Liver (tissue), 8 donors: ENCODE measurements at regions not wholly inside any gene's neighbourhood (a gene's known extent, or its start where the extent isn't known, plus 50 kb on each side); places are given as distances from the start of the nearest gene placed in this dataset.

ENCODE experiments used
- DNase-seq: peaks from one replicate; pipeline ENCODE4 v3.0.0-alpha.2; 2017; ENCODE audit warnings: low spot score
- H3K27ac ChIP-seq, 2 donors: one replicate each; pipeline ENCODE4 v1.7.0; 2013; ENCODE audit warnings: inconsistent platforms in 2 of 2, low read length in 2 of 2, control low read depth in 1 of 2, low read depth in 1 of 2, mild to moderate bottlenecking in 1 of 2
- H3K27me3 ChIP-seq, 4 donors: one replicate each; pipeline versions ENCODE4 v1.6.1 to v1.7.0; 2013; ENCODE audit warnings: low read length in 3 of 4, inconsistent platforms in 1 of 4, mild to moderate bottlenecking in 1 of 4, moderate library complexity in 1 of 4; ENCODE audit not compliant: control insufficient read depth in 4 of 4, insufficient read depth in 4 of 4
- H3K36me3 ChIP-seq, 4 donors: one replicate each; pipeline versions ENCODE4 v1.6.1 to v1.7.0; 2013; ENCODE audit warnings: low read length in 3 of 4, mild to moderate bottlenecking in 3 of 4, low read depth in 1 of 4, moderate library complexity in 1 of 4; ENCODE audit not compliant: control insufficient read depth in 4 of 4, insufficient read depth in 3 of 4
- H3K4me1 ChIP-seq, 4 donors: one replicate each; pipeline versions ENCODE4 v1.6.1 to v1.7.0; 2013; ENCODE audit warnings: low read length in 3 of 4, mild to moderate bottlenecking in 3 of 4, moderate library complexity in 1 of 4; ENCODE audit not compliant: control insufficient read depth in 4 of 4, insufficient read depth in 4 of 4
- H3K4me3 ChIP-seq, 3 donors: one replicate each; pipeline versions ENCODE4 v1.6.1 to v1.7.0; 2013; ENCODE audit warnings: low read length in 3 of 3, control low read depth in 1 of 3, low read depth in 1 of 3, mild to moderate bottlenecking in 1 of 3
- H3K9ac ChIP-seq, 2 donors: one replicate each; pipeline ENCODE4 v1.7.0; 2013; ENCODE audit warnings: low read length in 2 of 2, mild to moderate bottlenecking in 2 of 2, moderate library complexity in 2 of 2, control low read depth in 1 of 2, low read depth in 1 of 2
- H3K9me3 ChIP-seq, 4 donors: one replicate each; pipeline versions ENCODE4 v1.6.1 to v1.7.0; 2013; ENCODE audit warnings: low read length in 3 of 4; ENCODE audit not compliant: control insufficient read depth in 4 of 4
- EGR1 ChIP-seq, 2 donors: IDR thresholded peaks; 2 replicates each; pipeline ENCODE4 v1.6.1; 2016 to 2018; ENCODE audit warnings: antibody characterized with exemption in 2 of 2, low read depth in 2 of 2
- FOXA1 ChIP-seq: IDR thresholded peaks from 2 replicates; pipeline ENCODE4 v1.6.1; 2016; ENCODE audit warnings: antibody characterized with exemption
- FOXA2 ChIP-seq: IDR thresholded peaks from 2 replicates; pipeline ENCODE4 v1.6.1; 2016; ENCODE audit warnings: antibody characterized with exemption
- GABPA ChIP-seq, 2 donors: IDR thresholded peaks in 1 of 2; conservative IDR thresholded peaks in 1 of 2; 2 replicates each; pipeline ENCODE4 v1.6.1; 2016; ENCODE audit warnings: antibody characterized with exemption in 2 of 2, mild to moderate bottlenecking in 1 of 2, moderate library complexity in 1 of 2
- HNF4A ChIP-seq, 2 donors: conservative IDR thresholded peaks; 2 replicates each; pipeline ENCODE4 v1.6.1; 2016; ENCODE audit warnings: antibody characterized with exemption in 2 of 2, mild to moderate bottlenecking in 2 of 2
- HNF4G ChIP-seq: IDR thresholded peaks from 2 replicates; pipeline ENCODE4 v1.6.1; 2016; ENCODE audit warnings: antibody characterized with exemption
- JUND ChIP-seq, 2 donors: IDR thresholded peaks; 2 replicates each; pipeline ENCODE4 v1.6.1; 2016; ENCODE audit warnings: antibody characterized with exemption in 2 of 2
- NR2F2 ChIP-seq: IDR thresholded peaks from 2 replicates; pipeline ENCODE4 v1.6.1; 2016; ENCODE audit warnings: antibody characterized with exemption
- RAD21 ChIP-seq, 2 donors: IDR thresholded peaks; 2 replicates each; pipeline ENCODE4 v1.6.1; 2016; ENCODE audit warnings: antibody characterized with exemption in 2 of 2, mild to moderate bottlenecking in 2 of 2
- RXRA ChIP-seq, 2 donors: IDR thresholded peaks; 2 replicates each; pipeline ENCODE4 v1.6.1; 2017 to 2018; ENCODE audit warnings: antibody characterized with exemption in 2 of 2, mild to moderate bottlenecking in 1 of 2
- SP1 ChIP-seq: IDR thresholded peaks from 2 replicates; pipeline ENCODE4 v1.6.1; 2018; ENCODE audit warnings: antibody characterized with exemption, mild to moderate bottlenecking
- TAF1 ChIP-seq: conservative IDR thresholded peaks from 2 replicates; pipeline ENCODE4 v1.6.1; 2016; ENCODE audit warnings: antibody characterized with exemption, mild to moderate bottlenecking
- YY1 ChIP-seq: IDR thresholded peaks from 2 replicates; pipeline ENCODE4 v1.6.1; 2016; ENCODE audit warnings: antibody characterized with exemption, mild to moderate bottlenecking
- WGBS: extraction: QIAGEN DNeasy Blood & Tissue Kit; methylation state at CpG from one replicate; pipeline ENCODE4 v1.1.7; 2013; 5-methylcytosine and 5-hydroxymethylcytosine counted together
- TF ChIP-seq, protein P1 (sequence below): IDR thresholded peaks from 2 replicates; pipeline ENCODE4 v1.6.1; 2016; ENCODE audit warnings: antibody characterized with exemption
- TF ChIP-seq, protein P2 (sequence below): fragments of 150-350 bp; IDR thresholded peaks from 2 replicates; pipeline ENCODE4 v1.5.1; 2017; ENCODE audit warnings: improper control_type of control experiment, low read depth, low read length; ENCODE audit not compliant: missing input control
- TF ChIP-seq, protein P3 (sequence below): IDR thresholded peaks from 2 replicates; pipeline ENCODE4 v1.6.1; 2016; ENCODE audit warnings: antibody characterized with exemption
- TF ChIP-seq, protein P4 (sequence below): IDR thresholded peaks from 2 replicates; pipeline ENCODE4 v1.6.1; 2016; ENCODE audit warnings: antibody characterized with exemption
- TF ChIP-seq, protein P5 (sequence below): IDR thresholded peaks from 2 replicates; pipeline ENCODE4 v1.6.1; 2016; ENCODE audit warnings: antibody characterized with exemption, mild to moderate bottlenecking
- donor health status: healthy.
- donor health status: healthy.
- donor health status: healthy.
- donor health status: healthy.
- donor health status: healthy.

DNA sequence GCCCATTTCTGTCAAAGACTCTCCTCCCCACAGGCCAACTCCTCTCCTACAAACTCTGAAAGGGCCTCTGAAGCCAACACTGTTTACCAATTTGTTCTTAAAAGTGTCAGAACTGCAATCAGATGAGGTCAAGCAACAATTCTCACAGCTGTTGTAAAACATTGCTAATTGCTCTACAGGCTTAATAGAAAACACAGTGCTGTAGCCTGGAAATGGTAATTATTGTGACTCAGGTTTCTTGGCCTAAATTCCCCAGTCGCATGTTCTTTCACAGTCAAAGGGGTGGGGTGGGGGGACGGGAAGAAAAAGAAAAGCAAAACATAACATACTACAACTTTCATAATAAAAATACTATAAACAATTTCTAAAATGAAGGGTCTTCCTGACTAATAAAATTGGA lies 343.2 kb downstream of the DMAC1 start:
- 77% methylated on average over 2 of the region's 2 CpGs for WGBS
- no peak for DNase-seq
- H3K36me3 ChIP-seq = no peaks in the 10 kb centered on the region
- H3K4me1 ChIP-seq = no peaks in the 10 kb centered on the region
- H3K4me3 ChIP-seq = no peak overlapping the region
- no peak overlapping the region for H3K27ac ChIP-seq
- H3K27me3 ChIP-seq = peaks cover 0 to 3% (median 0%) of the 10 kb centered on the region in 4 donors
- TF ChIP-seq EGR1 (IDR thresholded peaks at IDR 0.05; ENCODE audit: low read depth in 2 of 2) (no peak), JUND (IDR thresholded peaks at IDR 0.05) (no peak), HNF4G (no peak), HNF4A (conservative IDR thresholded peaks at IDR 0.05) (no peak), FOXA2 (no peak), TAF1 (no peak), NR2F2 (no peak), SP1 (no peak), FOXA1 (no peak), YY1 (no peak)
- TF ChIP-seq, protein P1, sequence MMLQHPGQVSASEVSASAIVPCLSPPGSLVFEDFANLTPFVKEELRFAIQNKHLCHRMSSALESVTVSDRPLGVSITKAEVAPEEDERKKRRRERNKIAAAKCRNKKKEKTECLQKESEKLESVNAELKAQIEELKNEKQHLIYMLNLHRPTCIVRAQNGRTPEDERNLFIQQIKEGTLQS = no peak
- TF ChIP-seq, protein P2, sequence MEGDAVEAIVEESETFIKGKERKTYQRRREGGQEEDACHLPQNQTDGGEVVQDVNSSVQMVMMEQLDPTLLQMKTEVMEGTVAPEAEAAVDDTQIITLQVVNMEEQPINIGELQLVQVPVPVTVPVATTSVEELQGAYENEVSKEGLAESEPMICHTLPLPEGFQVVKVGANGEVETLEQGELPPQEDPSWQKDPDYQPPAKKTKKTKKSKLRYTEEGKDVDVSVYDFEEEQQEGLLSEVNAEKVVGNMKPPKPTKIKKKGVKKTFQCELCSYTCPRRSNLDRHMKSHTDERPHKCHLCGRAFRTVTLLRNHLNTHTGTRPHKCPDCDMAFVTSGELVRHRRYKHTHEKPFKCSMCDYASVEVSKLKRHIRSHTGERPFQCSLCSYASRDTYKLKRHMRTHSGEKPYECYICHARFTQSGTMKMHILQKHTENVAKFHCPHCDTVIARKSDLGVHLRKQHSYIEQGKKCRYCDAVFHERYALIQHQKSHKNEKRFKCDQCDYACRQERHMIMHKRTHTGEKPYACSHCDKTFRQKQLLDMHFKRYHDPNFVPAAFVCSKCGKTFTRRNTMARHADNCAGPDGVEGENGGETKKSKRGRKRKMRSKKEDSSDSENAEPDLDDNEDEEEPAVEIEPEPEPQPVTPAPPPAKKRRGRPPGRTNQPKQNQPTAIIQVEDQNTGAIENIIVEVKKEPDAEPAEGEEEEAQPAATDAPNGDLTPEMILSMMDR = no peak
- TF ChIP-seq, protein P3, sequence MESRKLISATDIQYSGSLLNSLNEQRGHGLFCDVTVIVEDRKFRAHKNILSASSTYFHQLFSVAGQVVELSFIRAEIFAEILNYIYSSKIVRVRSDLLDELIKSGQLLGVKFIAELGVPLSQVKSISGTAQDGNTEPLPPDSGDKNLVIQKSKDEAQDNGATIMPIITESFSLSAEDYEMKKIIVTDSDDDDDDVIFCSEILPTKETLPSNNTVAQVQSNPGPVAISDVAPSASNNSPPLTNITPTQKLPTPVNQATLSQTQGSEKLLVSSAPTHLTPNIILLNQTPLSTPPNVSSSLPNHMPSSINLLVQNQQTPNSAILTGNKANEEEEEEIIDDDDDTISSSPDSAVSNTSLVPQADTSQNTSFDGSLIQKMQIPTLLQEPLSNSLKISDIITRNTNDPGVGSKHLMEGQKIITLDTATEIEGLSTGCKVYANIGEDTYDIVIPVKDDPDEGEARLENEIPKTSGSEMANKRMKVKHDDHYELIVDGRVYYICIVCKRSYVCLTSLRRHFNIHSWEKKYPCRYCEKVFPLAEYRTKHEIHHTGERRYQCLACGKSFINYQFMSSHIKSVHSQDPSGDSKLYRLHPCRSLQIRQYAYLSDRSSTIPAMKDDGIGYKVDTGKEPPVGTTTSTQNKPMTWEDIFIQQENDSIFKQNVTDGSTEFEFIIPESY = no peak
- TF ChIP-seq, protein P4, sequence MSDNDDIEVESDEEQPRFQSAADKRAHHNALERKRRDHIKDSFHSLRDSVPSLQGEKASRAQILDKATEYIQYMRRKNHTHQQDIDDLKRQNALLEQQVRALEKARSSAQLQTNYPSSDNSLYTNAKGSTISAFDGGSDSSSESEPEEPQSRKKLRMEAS = no peak
- TF ChIP-seq, protein P5, sequence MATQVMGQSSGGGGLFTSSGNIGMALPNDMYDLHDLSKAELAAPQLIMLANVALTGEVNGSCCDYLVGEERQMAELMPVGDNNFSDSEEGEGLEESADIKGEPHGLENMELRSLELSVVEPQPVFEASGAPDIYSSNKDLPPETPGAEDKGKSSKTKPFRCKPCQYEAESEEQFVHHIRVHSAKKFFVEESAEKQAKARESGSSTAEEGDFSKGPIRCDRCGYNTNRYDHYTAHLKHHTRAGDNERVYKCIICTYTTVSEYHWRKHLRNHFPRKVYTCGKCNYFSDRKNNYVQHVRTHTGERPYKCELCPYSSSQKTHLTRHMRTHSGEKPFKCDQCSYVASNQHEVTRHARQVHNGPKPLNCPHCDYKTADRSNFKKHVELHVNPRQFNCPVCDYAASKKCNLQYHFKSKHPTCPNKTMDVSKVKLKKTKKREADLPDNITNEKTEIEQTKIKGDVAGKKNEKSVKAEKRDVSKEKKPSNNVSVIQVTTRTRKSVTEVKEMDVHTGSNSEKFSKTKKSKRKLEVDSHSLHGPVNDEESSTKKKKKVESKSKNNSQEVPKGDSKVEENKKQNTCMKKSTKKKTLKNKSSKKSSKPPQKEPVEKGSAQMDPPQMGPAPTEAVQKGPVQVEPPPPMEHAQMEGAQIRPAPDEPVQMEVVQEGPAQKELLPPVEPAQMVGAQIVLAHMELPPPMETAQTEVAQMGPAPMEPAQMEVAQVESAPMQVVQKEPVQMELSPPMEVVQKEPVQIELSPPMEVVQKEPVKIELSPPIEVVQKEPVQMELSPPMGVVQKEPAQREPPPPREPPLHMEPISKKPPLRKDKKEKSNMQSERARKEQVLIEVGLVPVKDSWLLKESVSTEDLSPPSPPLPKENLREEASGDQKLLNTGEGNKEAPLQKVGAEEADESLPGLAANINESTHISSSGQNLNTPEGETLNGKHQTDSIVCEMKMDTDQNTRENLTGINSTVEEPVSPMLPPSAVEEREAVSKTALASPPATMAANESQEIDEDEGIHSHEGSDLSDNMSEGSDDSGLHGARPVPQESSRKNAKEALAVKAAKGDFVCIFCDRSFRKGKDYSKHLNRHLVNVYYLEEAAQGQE = no peak
- no peak overlapping the region for H3K9ac ChIP-seq
- H3K9me3 ChIP-seq = no peaks in the 10 kb centered on the region

DNA sequence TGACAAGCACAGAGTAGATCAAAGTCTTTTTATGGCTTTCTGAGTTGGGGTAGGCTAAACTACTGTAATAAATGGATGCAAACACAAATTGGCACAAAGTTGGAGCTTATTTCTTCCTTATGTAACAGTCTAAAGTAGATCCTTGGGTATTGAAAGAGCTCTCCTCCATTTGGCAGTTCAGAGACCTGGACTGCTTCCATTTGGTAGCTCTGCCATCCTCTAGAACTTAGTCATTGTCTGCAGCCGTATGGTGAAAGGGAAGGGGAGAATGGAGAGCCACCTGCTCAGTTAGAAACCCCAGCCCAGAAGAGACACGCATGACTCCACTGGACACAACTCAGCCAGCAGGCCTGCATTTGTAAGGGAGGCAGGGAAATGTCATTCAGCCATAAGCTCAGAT lies 345.0 kb downstream of the DMAC1 start:
- Histone ChIP-seq H3K4me1 (no peaks in the 10 kb centered on the region), H3K9me3 (no peaks in the 10 kb centered on the region), H3K36me3 (no peaks in the 10 kb centered on the region), H3K27ac (no peak overlapping the region), H3K27me3 (peaks cover 0 to 3% (median 0%) of the 10 kb centered on the region in 4 donors), H3K9ac (no peak overlapping the region), H3K4me3 (no peak overlapping the region)
- WGBS = 80% methylated on average over 2 of the region's 2 CpGs
- no peak for DNase-seq
- TF ChIP-seq HNF4G (no peak), RAD21 (IDR thresholded peaks at IDR 0.05) (no peak), FOXA2 (no peak), NR2F2 (no peak), TAF1 (no peak), RXRA (IDR thresholded peaks at IDR 0.05) (no peak), GABPA (IDR thresholded peaks at IDR 0.05 in 1 of 2, conservative IDR thresholded peaks at IDR 0.05 in 1 of 2) (no peak), JUND (IDR thresholded peaks at IDR 0.05) (no peak), HNF4A (conservative IDR thresholded peaks at IDR 0.05) (no peak), SP1 (no peak)
- TF ChIP-seq, protein P5 = no peak
- TF ChIP-seq, protein P4 = no peak
- TF ChIP-seq, protein P2 = no peak
